ENCODE measurements at regions not wholly inside any gene's neighbourhood (a gene's known extent, or its start where the extent isn't known, plus 50 kb on each side); places are given as distances from the start of the nearest gene placed in this dataset.

DNA sequence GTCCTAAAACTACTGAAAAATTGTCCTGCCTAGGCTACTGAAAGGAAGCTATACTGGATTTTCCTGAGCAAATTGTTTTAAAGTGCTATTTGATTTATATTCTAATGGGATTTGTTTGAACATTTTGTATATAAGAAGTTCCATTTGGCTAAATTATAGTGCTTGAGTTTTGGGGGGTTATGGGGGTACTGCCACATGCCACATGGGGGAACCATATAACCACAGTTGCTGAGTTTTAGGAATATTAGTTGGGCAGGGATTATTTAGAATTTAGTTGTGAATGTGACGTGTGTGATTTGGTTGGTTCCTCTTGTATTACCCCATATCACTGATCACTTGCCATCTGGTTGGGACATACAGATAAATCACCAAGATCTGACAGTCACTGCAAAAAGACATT is 224.5 kb upstream of the TAPT1 start:
- ChIA-PET POLR2A (no interaction called here), CTCF (interaction anchor here (0.5 to 1.6 kb wide), 6 partner anchors 36 to 1021 kb away, joined by 3 to 9 read pairs (median 4); no protein-coding TSS in a partner anchor)
- Histone ChIP-seq H3K27ac (ENCODE audit: low read depth, low read length) (no peak overlapping the region), H3K27me3 (ENCODE audit: control insufficient read depth, insufficient read depth, low read length) (peaks cover 5% of the 10 kb centered on the region), H3K4me3 (ENCODE audit: low read depth, low read length) (no peak overlapping the region), H3K9me3 (ENCODE audit: control insufficient read depth, insufficient read depth, low read length) (no peaks in the 10 kb centered on the region)
- TF ChIP-seq CTCF (IDR thresholded peaks at IDR 0.05; ENCODE audit: low read depth, low read length), result peak; percentile 50
- DNase-seq (ENCODE audit: low read depth, low spot score), result no peak

DNA sequence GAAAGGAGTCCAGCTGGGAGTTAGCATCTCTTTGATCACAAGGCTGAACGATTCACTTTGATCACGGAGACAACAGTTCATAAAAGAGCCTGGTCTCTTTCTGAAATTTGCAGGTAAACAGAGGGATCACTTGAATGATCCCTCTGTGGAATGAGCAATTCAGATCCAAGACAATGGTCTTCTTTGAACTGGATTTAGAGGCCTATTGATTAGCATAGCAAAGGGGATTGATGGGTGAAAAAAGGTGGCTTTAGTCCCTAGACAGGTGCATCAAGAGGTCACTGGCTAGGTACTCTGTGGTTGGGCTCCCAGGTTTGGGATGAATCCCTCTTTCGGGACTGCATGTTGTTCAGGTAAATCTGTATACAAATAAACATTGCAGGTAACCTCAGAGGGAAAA is 223.8 kb upstream of the TAPT1 start:
- no peak overlapping the region for H3K4me3 ChIP-seq (ENCODE audit: low read depth, low read length)
- CTCF ChIA-PET, result interaction anchor here (1.0 to 1.6 kb wide), 2 partner anchors 875 to 998 kb away, joined by 4 to 5 read pairs; no protein-coding TSS in a partner anchor
- POLR2A ChIA-PET, result no interaction called here
- no peak for DNase-seq (ENCODE audit: low read depth, low spot score)
- no peaks in the 10 kb centered on the region for H3K9me3 ChIP-seq (ENCODE audit: control insufficient read depth, insufficient read depth, low read length)
- no peak for TF ChIP-seq CTCF (IDR thresholded peaks at IDR 0.05; ENCODE audit: low read depth, low read length)
- peaks cover 5% of the 10 kb centered on the region for H3K27me3 ChIP-seq (ENCODE audit: control insufficient read depth, insufficient read depth, low read length)
- H3K27ac ChIP-seq (ENCODE audit: low read depth, low read length), result no peak overlapping the region

DNA sequence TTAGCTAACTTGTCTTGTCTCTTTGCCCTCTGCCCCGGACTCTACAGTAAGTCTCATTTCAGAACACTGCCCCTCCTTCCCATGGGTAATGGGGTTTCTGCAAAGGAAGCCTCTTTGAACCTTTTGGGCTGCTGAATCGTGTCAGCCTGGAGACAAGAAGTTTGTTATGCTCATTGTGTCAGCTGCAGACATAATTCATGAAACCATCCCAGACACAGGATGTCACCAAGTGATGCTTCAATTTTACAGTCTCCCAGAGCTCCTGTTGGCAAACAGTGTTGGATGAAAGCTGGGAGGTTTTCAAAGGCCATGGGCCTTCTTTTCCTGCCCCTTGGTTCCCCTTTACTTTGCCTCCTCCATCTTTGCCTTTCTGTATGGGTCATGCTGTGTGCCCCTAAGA is 223.1 kb upstream of the TAPT1 start:
- Histone ChIP-seq H3K4me3 (ENCODE audit: low read depth, low read length) (no peak overlapping the region), H3K27ac (ENCODE audit: low read depth, low read length) (no peak overlapping the region), H3K9me3 (ENCODE audit: control insufficient read depth, insufficient read depth, low read length) (no peaks in the 10 kb centered on the region), H3K27me3 (ENCODE audit: control insufficient read depth, insufficient read depth, low read length) (peaks cover 5% of the 10 kb centered on the region)
- ChIA-PET CTCF (interaction anchor here (1.0 to 1.6 kb wide), 2 partner anchors 998 to 1023 kb away, joined by 3 to 5 read pairs; no protein-coding TSS in a partner anchor), POLR2A (no interaction called here)
- no peak for DNase-seq (ENCODE audit: low read depth, low spot score)
- TF ChIP-seq CTCF (IDR thresholded peaks at IDR 0.05; ENCODE audit: low read depth, low read length), result no peak

GRCh38 chr4:16448241-16448840 is 222.1 kb upstream of the TAPT1 start:
- H3K9me3 ChIP-seq (ENCODE audit: control insufficient read depth, insufficient read depth, low read length), result no peaks in the 10 kb centered on the region
- H3K27me3 ChIP-seq (ENCODE audit: control insufficient read depth, insufficient read depth, low read length), result peaks cover 5% of the 10 kb centered on the region
- no peak overlapping the region for H3K4me3 ChIP-seq (ENCODE audit: low read depth, low read length)
- DNase-seq (ENCODE audit: low read depth, low spot score), result no peak
- H3K27ac ChIP-seq (ENCODE audit: low read depth, low read length), result no peak overlapping the region
- CTCF ChIA-PET, result interaction anchor here (0.6 to 1.4 kb wide), 3 partner anchors 158 to 1024 kb away, joined by 3 to 7 read pairs (median 4); no protein-coding TSS in a partner anchor
- POLR2A ChIA-PET, result no interaction called here
- no peak for TF ChIP-seq CTCF (IDR thresholded peaks at IDR 0.05; ENCODE audit: low read depth, low read length)

DNA sequence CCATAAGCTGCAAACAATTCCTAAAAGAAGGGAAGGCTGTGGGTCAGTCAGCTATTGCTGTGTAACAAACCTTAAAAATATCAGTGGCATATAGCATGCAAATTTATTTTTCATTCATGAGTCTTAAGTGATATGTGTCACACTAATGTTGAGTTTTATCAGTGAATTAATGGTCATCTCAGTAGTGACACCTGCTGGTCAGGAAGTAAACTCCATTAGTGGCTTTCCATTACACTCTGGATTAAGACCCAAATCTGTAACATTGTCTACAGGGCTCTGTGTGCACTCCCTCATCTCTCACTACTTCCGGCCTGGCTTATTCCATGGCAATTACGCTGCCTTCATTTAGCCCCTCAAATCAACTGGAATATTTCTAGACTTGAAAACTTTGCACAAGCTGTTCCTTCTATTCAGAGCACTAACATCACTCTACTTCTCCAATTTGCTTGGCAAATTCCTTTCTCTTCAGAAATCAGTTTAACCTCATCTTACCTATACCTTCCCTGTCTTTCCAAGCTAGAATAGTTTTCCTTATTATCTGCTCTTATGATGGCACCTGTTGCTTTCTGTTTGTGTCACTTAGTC is 217.3 kb upstream of the TAPT1 start:
- DNase-seq (ENCODE audit: low read depth, low spot score), result peak; percentile 8
- no peaks in the 10 kb centered on the region for H3K9me3 ChIP-seq (ENCODE audit: control insufficient read depth, insufficient read depth, low read length)
- ChIA-PET CTCF (interaction anchor here (0.6 to 3.0 kb wide), 22 partner anchors 9 to 1029 kb away, joined by 3 to 37 read pairs (median 4); no protein-coding TSS in a partner anchor), POLR2A (no interaction called here)
- peak; percentile 75 for TF ChIP-seq CTCF (IDR thresholded peaks at IDR 0.05; ENCODE audit: low read depth, low read length)
- no peak overlapping the region for H3K27ac ChIP-seq (ENCODE audit: low read depth, low read length)
- no peak overlapping the region for H3K4me3 ChIP-seq (ENCODE audit: low read depth, low read length)
- peaks cover 7% of the 10 kb centered on the region for H3K27me3 ChIP-seq (ENCODE audit: control insufficient read depth, insufficient read depth, low read length)
